Skeletal muscle tissue (tissue), 3 donors: ENCODE measurements at regions not wholly inside any gene's neighbourhood (a gene's known extent, or its start where the extent isn't known, plus 50 kb on each side); places are given as distances from the start of the nearest gene placed in this dataset.

Experiments
- H3K27ac ChIP-seq: one replicate; pipeline ENCODE4 v1.7.0; 2013; ENCODE audit warnings: mild to moderate bottlenecking, low read depth, low read length, inconsistent platforms
- H3K27me3 ChIP-seq, 3 donors: one replicate each; pipeline ENCODE4 v1.7.0; 2013; ENCODE audit warnings: low read length in 3 of 3; ENCODE audit not compliant: control insufficient read depth in 3 of 3, insufficient read depth in 3 of 3
- H3K36me3 ChIP-seq, 3 donors: one replicate each; pipeline ENCODE4 v1.7.0; 2013; ENCODE audit warnings: low read length in 3 of 3; ENCODE audit not compliant: control insufficient read depth in 3 of 3, insufficient read depth in 3 of 3
- H3K4me1 ChIP-seq, 3 donors: one replicate each; pipeline ENCODE4 v1.7.0; 2013; ENCODE audit warnings: low read length in 3 of 3, mild to moderate bottlenecking in 3 of 3; ENCODE audit not compliant: control insufficient read depth in 3 of 3, insufficient read depth in 3 of 3
- H3K4me3 ChIP-seq, 3 donors: one replicate each; pipeline ENCODE4 v1.7.0; 2013; ENCODE audit warnings: low read length in 3 of 3
- H3K9ac ChIP-seq, 3 donors: one replicate each; pipeline ENCODE4 v1.7.0; 2013; ENCODE audit warnings: low read length in 3 of 3, mild to moderate bottlenecking in 3 of 3, moderate library complexity in 2 of 3, low read depth in 1 of 3
- H3K9me3 ChIP-seq, 3 donors: one replicate each; pipeline ENCODE4 v1.7.0; 2013; ENCODE audit warnings: low read length in 3 of 3; ENCODE audit not compliant: control insufficient read depth in 3 of 3
- donor health status: Osteomylitis.

GRCh38 chr22:49406047-49406650, 421.5 kb downstream of the BRD1 start:
- no peaks in the 10 kb centered on the region for H3K36me3 ChIP-seq
- H3K4me3 ChIP-seq: no peak overlapping the region
- H3K9me3 ChIP-seq: peaks cover 0 to 2% (median 0%) of the 10 kb centered on the region in 3 donors
- H3K27me3 ChIP-seq: peaks cover under 1 to 15% (median 8%) of the 10 kb centered on the region in 3 donors
- no peaks in the 10 kb centered on the region for H3K4me1 ChIP-seq
- no peak overlapping the region for H3K9ac ChIP-seq
- H3K27ac ChIP-seq: no peak overlapping the region

- Histone ChIP-seq H3K27me3 (peaks cover 0 to 14% (median 8%) of the 10 kb centered on the region in 3 donors), H3K9ac (no peak overlapping the region)
Measured at GRCh38 chr22:49405590-49405989, 422.1 kb downstream of the BRD1 start.

GRCh38 chr22:49404576-49405241, 423.0 kb downstream of the BRD1 start:
- H3K4me1 ChIP-seq: no peaks in the 10 kb centered on the region
- no peak overlapping the region for H3K9ac ChIP-seq
- no peaks in the 10 kb centered on the region for H3K36me3 ChIP-seq
- peaks cover 0 to 2% (median 0%) of the 10 kb centered on the region in 3 donors for H3K9me3 ChIP-seq
- no peak overlapping the region for H3K27ac ChIP-seq
- H3K4me3 ChIP-seq: no peak overlapping the region
- H3K27me3 ChIP-seq: peaks cover 0 to 18% (median 8%) of the 10 kb centered on the region in 3 donors

More at GRCh38 chr22:49405590-49405989, 422.1 kb downstream of the BRD1 start:
- no peaks in the 10 kb centered on the region for H3K4me1 ChIP-seq
- peaks cover 0 to 2% (median 0%) of the 10 kb centered on the region in 3 donors for H3K9me3 ChIP-seq
- H3K36me3 ChIP-seq: no peaks in the 10 kb centered on the region
- no peak overlapping the region for H3K4me3 ChIP-seq
- no peak overlapping the region for H3K27ac ChIP-seq

DNA sequence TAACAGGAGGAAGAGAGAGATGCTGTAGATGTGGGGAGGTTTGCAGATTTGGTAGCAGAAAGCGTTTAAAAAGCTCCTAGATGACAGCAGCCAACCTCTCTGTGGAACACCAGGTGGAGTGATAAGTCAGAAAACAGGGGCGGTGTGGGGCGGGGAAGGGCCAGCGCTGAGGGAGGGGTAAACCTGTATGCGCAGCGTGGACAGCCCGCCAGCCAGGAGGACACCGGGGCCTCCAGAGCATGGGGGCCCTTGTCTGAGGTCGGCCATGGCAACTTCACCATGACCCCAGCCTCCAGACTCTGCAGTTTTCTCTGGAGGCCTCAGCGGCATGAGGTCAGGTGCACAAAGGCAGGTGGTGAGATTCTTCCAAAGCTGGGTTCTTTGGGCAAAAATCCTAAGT, 423.7 kb downstream of the BRD1 start:
- Histone ChIP-seq H3K9me3 (peaks cover 0 to 2% (median 0%) of the 10 kb centered on the region in 3 donors), H3K27ac (no peak overlapping the region), H3K27me3 (peaks cover 0 to 22% (median 10%) of the 10 kb centered on the region in 3 donors), H3K4me3 (no peak overlapping the region), H3K4me1 (no peaks in the 10 kb centered on the region), H3K36me3 (no peaks in the 10 kb centered on the region), H3K9ac (no peak overlapping the region)

- no peak overlapping the region for H3K4me3 ChIP-seq
- peaks cover 0 to 28% (median 10%) of the 10 kb centered on the region in 3 donors for H3K27me3 ChIP-seq
- no peak overlapping the region for H3K9ac ChIP-seq
- H3K4me1 ChIP-seq: no peaks in the 10 kb centered on the region
- no peak overlapping the region for H3K27ac ChIP-seq
- H3K36me3 ChIP-seq: no peaks in the 10 kb centered on the region
- peaks cover 0 to 4% (median 0%) of the 10 kb centered on the region in 3 donors for H3K9me3 ChIP-seq
Measured at GRCh38 chr22:49403102-49403501, 424.6 kb downstream of the BRD1 start.

DNA sequence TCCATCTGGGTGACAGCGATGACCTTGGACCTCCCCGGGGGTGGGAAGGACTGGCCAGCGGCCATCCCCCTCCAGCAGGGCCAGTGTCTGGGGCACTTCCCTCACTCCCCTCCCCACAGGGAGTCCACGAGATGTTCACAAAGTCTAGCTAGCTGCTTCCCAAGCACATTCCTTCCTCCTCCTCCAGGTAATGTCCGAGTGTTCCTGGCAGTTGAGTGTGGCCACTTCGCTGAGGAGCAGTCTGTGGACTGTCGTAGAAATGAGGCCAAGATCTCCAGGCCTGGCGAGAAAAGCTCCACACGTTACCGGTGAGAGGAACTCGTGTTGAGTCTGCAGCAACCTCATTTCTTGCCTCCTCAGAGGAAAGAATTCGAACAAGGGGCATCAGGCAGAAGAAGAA, 425.5 kb downstream of the BRD1 start:
- no peaks in the 10 kb centered on the region for H3K4me1 ChIP-seq
- H3K27me3 ChIP-seq: peaks cover 0 to 29% (median 10%) of the 10 kb centered on the region in 3 donors
- no peak overlapping the region for H3K9ac ChIP-seq

GRCh38 chr22:49400941-49401598, 426.6 kb downstream of the BRD1 start:
- peaks cover 0 to 4% (median 0%) of the 10 kb centered on the region in 3 donors for H3K9me3 ChIP-seq
- H3K36me3 ChIP-seq: no peaks in the 10 kb centered on the region
- H3K4me3 ChIP-seq: no peak overlapping the region
- no peak overlapping the region for H3K27ac ChIP-seq
- H3K27me3 ChIP-seq: peaks cover 0 to 24% (median 10%) of the 10 kb centered on the region in 3 donors
- H3K9ac ChIP-seq: no peak overlapping the region
- H3K4me1 ChIP-seq: no peaks in the 10 kb centered on the region

More for the DNA sequence above, 425.5 kb downstream of the BRD1 start:
- no peak overlapping the region for H3K27ac ChIP-seq
- no peak overlapping the region for H3K4me3 ChIP-seq
- H3K36me3 ChIP-seq: no peaks in the 10 kb centered on the region
- peaks cover 0 to 4% (median 0%) of the 10 kb centered on the region in 3 donors for H3K9me3 ChIP-seq

GRCh38 chr22:49400136-49400940, 427.3 kb downstream of the BRD1 start:
- Histone ChIP-seq H3K4me3 (no peak overlapping the region), H3K9me3 (peaks cover 0 to 4% (median 0%) of the 10 kb centered on the region in 3 donors), H3K27ac (no peak overlapping the region), H3K36me3 (no peaks in the 10 kb centered on the region), H3K9ac (no peak overlapping the region), H3K4me1 (no peaks in the 10 kb centered on the region), H3K27me3 (peaks cover 0 to 27% (median 10%) of the 10 kb centered on the region in 3 donors)

DNA sequence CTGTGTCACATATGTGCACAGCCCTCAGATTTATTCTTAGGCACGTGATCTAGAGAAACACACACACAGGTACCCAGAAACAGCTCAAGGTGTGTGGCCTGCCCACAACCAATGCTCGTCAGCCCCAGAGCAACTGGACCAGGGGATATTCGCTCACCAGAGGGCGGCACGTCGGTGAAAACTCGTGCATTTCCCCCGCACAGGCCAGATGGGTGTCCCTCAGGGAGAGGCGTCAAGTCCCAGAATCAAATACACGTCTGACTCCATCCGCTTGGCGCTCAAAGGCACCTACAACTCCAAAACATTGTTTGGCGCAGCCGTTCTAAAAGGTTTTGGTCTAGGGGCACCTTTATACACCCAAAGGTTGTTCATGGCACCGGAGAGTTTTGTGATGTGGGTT, 429.0 kb downstream of the BRD1 start:
- H3K27ac ChIP-seq: no peak overlapping the region
- no peak overlapping the region for H3K9ac ChIP-seq
- no peaks in the 10 kb centered on the region for H3K4me1 ChIP-seq
- H3K27me3 ChIP-seq: peaks cover 0 to 33% (median 6%) of the 10 kb centered on the region in 3 donors
- H3K36me3 ChIP-seq: no peaks in the 10 kb centered on the region
- no peak overlapping the region for H3K4me3 ChIP-seq
- H3K9me3 ChIP-seq: peaks cover 0 to 6% (median 0%) of the 10 kb centered on the region in 3 donors
